ENCODE measurements at regions not wholly inside any gene's neighbourhood (a gene's known extent, or its start where the extent isn't known, plus 50 kb on each side); places are given as distances from the start of the nearest gene placed in this dataset.
A peak's percentile ranks its signal among the peaks of the same experiment; 100 is the strongest.

DNA sequence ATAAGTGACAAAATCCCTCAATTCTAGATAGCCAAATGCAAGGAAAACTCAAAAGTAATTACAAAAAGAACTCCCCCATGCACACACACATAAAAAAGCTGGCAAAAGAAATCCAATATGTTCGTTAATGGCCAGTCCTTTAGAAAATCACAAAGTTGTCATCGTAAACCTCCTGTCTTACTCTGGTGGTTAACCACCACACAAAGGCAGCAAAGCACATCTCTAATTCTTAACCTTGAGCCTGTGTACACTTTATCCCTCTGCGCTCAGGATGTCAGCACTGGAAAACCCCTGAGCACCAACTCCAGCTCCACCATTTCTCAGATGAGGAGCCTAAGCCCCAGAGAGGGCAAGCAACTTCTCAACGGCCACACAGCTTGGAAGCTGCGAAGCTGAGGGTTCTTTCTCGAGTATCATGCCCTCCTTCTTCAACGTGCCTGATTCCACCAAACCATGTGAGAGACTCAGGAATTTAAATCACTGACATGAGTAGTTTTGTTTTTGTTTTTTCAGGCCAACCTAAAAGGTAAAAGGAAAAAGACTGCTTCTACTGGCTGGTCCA is 72.5 kb downstream of the C16orf95 start (continued):
- no peak for TF ChIP-seq FOXP4 (CRISPR knock-in tag; IDR thresholded peaks at IDR 0.05)
- no peak for TF ChIP-seq ZNF416 (CRISPR knock-in tag; IDR thresholded peaks at IDR 0.05)

DNA sequence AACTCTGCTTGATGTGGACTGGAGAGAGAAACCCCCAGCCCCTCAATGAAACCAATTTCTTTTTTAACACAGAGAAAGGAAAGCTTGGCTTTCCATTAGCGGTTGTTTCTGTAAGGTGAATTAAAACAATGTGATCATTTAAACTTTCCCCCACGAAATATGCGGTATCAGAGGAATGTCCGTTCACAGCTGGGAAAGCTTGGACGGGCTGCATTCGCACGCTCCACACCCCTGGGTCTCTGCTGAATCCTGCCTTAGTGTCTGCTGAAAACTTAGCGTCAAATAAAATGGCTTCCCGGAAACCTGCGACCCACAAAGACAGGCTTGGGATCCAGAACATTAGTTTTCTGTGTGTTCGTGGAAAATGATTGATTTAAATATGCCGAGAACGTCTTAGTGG is 71.7 kb downstream of the C16orf95 start:
- TF ChIP-seq SOX15 (CRISPR knock-in tag; IDR thresholded peaks at IDR 0.05), result no peak
- no peak for TF ChIP-seq ZNF121 (CRISPR knock-in tag; IDR thresholded peaks at IDR 0.05)
- TF ChIP-seq, protein P1, sequence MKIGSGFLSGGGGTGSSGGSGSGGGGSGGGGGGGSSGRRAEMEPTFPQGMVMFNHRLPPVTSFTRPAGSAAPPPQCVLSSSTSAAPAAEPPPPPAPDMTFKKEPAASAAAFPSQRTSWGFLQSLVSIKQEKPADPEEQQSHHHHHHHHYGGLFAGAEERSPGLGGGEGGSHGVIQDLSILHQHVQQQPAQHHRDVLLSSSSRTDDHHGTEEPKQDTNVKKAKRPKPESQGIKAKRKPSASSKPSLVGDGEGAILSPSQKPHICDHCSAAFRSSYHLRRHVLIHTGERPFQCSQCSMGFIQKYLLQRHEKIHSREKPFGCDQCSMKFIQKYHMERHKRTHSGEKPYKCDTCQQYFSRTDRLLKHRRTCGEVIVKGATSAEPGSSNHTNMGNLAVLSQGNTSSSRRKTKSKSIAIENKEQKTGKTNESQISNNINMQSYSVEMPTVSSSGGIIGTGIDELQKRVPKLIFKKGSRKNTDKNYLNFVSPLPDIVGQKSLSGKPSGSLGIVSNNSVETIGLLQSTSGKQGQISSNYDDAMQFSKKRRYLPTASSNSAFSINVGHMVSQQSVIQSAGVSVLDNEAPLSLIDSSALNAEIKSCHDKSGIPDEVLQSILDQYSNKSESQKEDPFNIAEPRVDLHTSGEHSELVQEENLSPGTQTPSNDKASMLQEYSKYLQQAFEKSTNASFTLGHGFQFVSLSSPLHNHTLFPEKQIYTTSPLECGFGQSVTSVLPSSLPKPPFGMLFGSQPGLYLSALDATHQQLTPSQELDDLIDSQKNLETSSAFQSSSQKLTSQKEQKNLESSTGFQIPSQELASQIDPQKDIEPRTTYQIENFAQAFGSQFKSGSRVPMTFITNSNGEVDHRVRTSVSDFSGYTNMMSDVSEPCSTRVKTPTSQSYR (CRISPR knock-in tag; IDR thresholded peaks at IDR 0.05), result no peak
- TF ChIP-seq CREM (CRISPR knock-in tag; IDR thresholded peaks at IDR 0.05), result no peak
- TF ChIP-seq NR1H2 (CRISPR knock-in tag; IDR thresholded peaks at IDR 0.05), result no peak
- Mint-ChIP-seq H3K36me3 (no peaks in the 10 kb centered on the region), H3K4me1 (peaks cover 30% of the 10 kb centered on the region), H3K4me3 (no peak overlapping the region), H3K27ac (peak overlapping the region; percentile 64; the same call in 1 of the 2 replicates), H3K9me3 (no peaks in the 10 kb centered on the region), H3K27me3 (ENCODE audit: low read depth) (no peaks in the 10 kb centered on the region)
- no peak for ATAC-seq
- ChIA-PET POLR2A (no interaction called here), CTCF (interaction anchor here (1.0 to 3.8 kb wide), 5 partner anchors 9 to 189 kb away, joined by 3 to 21 read pairs (median 4); no protein-coding TSS in a partner anchor)
- DNase-seq (ENCODE audit: low spot score), result no peak

DNA sequence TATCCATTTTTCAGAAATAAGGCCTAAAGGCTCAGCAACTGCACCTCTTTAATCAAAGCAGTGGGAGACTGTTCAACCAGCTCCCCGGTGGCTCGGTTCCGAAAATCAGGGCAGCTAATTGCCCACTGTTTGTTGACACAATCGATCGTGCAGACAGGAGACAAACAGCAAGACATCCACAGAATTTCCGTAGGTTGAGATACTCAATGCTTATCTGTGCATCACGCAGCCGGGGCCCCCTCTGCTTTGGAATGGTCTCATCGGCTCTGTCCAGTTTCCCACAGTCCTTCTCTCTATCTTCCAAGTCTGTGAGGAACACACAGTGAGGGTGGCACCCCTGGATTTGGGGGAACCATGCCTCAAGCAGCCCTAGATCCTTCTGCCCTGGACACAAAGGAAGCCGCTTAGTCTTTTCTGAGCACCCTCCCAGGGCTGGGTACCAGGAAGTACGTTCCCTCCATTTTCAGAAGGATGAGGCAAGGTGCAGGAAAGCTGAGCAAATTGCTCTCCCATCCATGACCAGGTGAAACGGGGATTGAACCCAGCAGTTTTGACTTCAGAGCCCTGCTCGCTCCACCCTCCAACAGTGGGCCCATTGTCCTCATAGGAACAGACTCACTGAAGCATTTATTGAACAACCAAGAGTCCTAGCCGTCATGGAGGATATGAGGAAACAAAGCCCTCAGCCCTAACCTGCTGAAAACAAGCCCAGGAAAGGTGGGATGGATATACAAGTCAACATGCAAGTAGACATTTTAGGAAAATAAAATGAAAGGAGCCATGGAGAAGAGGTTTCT is 70.7 kb downstream of the C16orf95 start:
- ChIA-PET CTCF (interaction anchor here (3.8 kb wide), 1 partner anchor 33 kb away, joined by 21 read pairs; no protein-coding TSS in a partner anchor), POLR2A (no interaction called here)
- TF ChIP-seq RORB (CRISPR knock-in tag; IDR thresholded peaks at IDR 0.05) (no peak), GABPB1 (CRISPR knock-in tag; IDR thresholded peaks at IDR 0.05) (0 out of 2 replicates have a peak, but pooled peaks have one; percentile 34), OVOL2 (CRISPR knock-in tag; IDR thresholded peaks at IDR 0.05; ENCODE audit: borderline replicate concordance) (no peak)
- H3K27me3 Mint-ChIP-seq (ENCODE audit: low read depth), result no peaks in the 10 kb centered on the region
- H3K9me3 Mint-ChIP-seq, result no peaks in the 10 kb centered on the region
- ATAC-seq (no peak), DNase-seq (ENCODE audit: low spot score) (no peak)
- H3K4me1 Mint-ChIP-seq, result peaks cover 30% of the 10 kb centered on the region
- no peak overlapping the region for H3K4me3 Mint-ChIP-seq
- H3K27ac Mint-ChIP-seq, result no peak overlapping the region
- no peaks in the 10 kb centered on the region for H3K36me3 Mint-ChIP-seq

GRCh38 chr16:87248714-87249113 is 68.5 kb downstream of the C16orf95 start:
- no peaks in the 10 kb centered on the region for H3K36me3 Mint-ChIP-seq
- ChIA-PET POLR2A (no interaction called here), CTCF (no interaction called here)
- DNase-seq (ENCODE audit: low spot score) (no peak), ATAC-seq (no peak)
- H3K9me3 Mint-ChIP-seq, result peaks cover 4% of the 10 kb centered on the region; the same call in 1 of the 2 replicates
- no peaks in the 10 kb centered on the region for H3K27me3 Mint-ChIP-seq (ENCODE audit: low read depth)
- H3K4me3 Mint-ChIP-seq, result no peak overlapping the region
- peaks cover 16% of the 10 kb centered on the region for H3K4me1 Mint-ChIP-seq
- H3K27ac Mint-ChIP-seq, result no peak overlapping the region
- TF ChIP-seq EMX1 (CRISPR knock-in tag; IDR thresholded peaks at IDR 0.05) (no peak), NR3C1 (CRISPR knock-in tag; conservative IDR thresholded peaks at IDR 0.05; ENCODE audit: low read depth) (no peak), CBFB (CRISPR knock-in tag; IDR thresholded peaks at IDR 0.05; ENCODE audit: low read depth) (no peak), ZNF423 (CRISPR knock-in tag; IDR thresholded peaks at IDR 0.05) (no peak), HMGXB4 (CRISPR knock-in tag; IDR thresholded peaks at IDR 0.05) (no peak), HMGA2 (CRISPR knock-in tag; IDR thresholded peaks at IDR 0.05) (no peak)
- TF ChIP-seq, protein P2, sequence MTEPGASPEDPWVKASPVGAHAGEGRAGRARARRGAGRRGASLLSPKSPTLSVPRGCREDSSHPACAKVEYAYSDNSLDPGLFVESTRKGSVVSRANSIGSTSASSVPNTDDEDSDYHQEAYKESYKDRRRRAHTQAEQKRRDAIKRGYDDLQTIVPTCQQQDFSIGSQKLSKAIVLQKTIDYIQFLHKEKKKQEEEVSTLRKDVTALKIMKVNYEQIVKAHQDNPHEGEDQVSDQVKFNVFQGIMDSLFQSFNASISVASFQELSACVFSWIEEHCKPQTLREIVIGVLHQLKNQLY (CRISPR knock-in tag; IDR thresholded peaks at IDR 0.05), result no peak
- TF ChIP-seq, protein P3, sequence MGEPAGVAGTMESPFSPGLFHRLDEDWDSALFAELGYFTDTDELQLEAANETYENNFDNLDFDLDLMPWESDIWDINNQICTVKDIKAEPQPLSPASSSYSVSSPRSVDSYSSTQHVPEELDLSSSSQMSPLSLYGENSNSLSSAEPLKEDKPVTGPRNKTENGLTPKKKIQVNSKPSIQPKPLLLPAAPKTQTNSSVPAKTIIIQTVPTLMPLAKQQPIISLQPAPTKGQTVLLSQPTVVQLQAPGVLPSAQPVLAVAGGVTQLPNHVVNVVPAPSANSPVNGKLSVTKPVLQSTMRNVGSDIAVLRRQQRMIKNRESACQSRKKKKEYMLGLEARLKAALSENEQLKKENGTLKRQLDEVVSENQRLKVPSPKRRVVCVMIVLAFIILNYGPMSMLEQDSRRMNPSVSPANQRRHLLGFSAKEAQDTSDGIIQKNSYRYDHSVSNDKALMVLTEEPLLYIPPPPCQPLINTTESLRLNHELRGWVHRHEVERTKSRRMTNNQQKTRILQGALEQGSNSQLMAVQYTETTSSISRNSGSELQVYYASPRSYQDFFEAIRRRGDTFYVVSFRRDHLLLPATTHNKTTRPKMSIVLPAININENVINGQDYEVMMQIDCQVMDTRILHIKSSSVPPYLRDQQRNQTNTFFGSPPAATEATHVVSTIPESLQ (CRISPR knock-in tag; IDR thresholded peaks at IDR 0.05), result no peak
